Right ventricle myocardium superior (tissue), 1 donor: ENCODE measurements at regions not wholly inside any gene's neighbourhood (a gene's known extent, or its start where the extent isn't known, plus 50 kb on each side); places are given as distances from the start of the nearest gene placed in this dataset.
"Not testable (repeated sequence)": the region's sequence is repeated elsewhere in the genome, so short reads cannot be mapped to it uniquely, and the experiment has no call there.

Experiments used
- ATAC-seq: fragments of 200-7000 bp; cut with Tn5 transposase; one replicate; pipeline ENCODE4 v1.9.1; 2020; ENCODE audit warnings: mild to moderate bottlenecking; ENCODE audit not compliant: poor library complexity
- DNase-seq: peaks from one replicate; pipeline ENCODE4 v3.0.0-alpha.2; 2020
- intact Hi-C: fragments of 100-400 bp; cut with DNase I; formaldehyde crosslinking; loops from one replicate; pipeline ENCODE4 v1.11.2; 2022
- donor health status: DM: no; HTN: yes; CAD: no; lungs with severe emphysema.

- intact Hi-C loops = no loop called here
- DNase-seq (no peak), ATAC-seq (no peak)
Measured at GRCh38 chr19:27881213-27881612, 1331.7 kb downstream of the UQCRFS1 start.

DNA sequence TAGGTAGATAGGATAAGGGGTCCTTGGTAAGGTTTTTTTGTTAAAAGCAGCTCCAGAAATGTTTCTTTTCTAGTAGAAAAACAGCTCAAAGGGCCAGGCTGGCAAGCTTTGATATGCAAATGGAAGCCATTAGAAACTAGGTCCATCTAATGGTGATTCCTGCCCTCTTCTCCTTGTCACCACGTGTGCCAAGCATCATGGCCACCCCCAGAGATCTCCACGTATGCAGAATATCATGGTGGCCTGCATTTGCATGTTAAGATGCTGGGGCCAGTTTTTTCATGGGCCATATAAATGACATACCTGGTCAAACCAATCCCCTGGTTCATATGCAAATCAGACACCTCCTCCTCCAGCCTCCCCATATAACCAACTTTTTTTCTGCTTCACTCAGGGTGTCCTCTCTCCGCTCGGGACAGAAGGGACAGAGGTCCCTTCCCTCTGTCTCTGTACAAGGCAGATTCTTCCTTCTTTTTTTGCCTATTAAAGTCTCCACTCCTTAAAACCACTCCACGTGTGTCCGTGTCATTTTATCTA lies 1335.9 kb downstream of the UQCRFS1 start:
- no peak for DNase-seq
- ATAC-seq = no peak
- intact Hi-C loops = no loop called here

DNA sequence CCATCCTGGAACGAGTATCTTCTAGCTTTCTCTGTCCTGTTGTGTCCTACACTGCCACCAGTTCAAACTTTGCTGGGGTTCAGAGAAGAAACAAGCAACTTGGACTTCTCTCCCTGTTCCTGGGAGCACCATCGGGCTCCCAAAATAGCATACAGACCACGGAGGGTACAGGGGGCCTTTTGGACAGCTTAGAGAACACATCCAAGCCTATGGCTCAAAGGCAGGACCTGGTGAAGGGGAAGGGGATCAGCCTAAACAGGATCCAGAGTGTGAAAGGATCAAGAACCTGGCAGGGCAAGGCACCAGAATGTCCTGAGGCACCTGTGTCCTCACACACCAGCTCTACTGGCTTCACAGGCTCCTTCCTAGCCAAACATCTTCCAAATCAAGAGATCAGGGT lies 1336.5 kb downstream of the UQCRFS1 start:
- DNase-seq (no peak), ATAC-seq (no peak)
- intact Hi-C loops = no loop called here

DNA sequence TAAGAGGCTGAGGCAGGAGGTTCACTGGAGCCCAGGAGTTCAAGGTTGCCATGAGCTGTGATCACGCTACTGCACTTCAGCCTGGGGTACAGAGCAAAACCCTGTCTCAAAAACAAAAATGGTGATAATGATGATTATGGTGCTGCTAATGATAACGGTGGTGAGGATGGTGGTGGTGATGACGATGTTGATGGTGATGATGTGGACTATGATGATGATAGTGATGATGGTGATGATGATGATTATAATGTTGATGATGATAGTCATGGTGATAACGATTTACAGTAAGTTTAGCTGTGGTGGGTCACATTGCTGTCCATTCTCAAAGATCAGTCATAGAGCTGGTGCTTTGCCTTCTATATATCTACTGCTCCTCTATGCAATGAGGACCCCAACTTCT lies 1340.6 kb downstream of the UQCRFS1 start:
- intact Hi-C loops = no loop called here

GRCh38 chr19:27870293-27870692 lies 1342.7 kb downstream of the UQCRFS1 start:
- DNase-seq = no peak
- ATAC-seq = no peak

More for the DNA sequence above, 1340.6 kb downstream of the UQCRFS1 start:
- DNase-seq = no peak
- ATAC-seq = no peak

GRCh38 chr19:27868007-27868406 lies 1344.9 kb downstream of the UQCRFS1 start:
- DNase-seq = no peak
- intact Hi-C loops = no loop called here
- no peak for ATAC-seq

More at GRCh38 chr19:27870293-27870692, 1342.7 kb downstream of the UQCRFS1 start:
- intact Hi-C loops = no loop called here

DNA sequence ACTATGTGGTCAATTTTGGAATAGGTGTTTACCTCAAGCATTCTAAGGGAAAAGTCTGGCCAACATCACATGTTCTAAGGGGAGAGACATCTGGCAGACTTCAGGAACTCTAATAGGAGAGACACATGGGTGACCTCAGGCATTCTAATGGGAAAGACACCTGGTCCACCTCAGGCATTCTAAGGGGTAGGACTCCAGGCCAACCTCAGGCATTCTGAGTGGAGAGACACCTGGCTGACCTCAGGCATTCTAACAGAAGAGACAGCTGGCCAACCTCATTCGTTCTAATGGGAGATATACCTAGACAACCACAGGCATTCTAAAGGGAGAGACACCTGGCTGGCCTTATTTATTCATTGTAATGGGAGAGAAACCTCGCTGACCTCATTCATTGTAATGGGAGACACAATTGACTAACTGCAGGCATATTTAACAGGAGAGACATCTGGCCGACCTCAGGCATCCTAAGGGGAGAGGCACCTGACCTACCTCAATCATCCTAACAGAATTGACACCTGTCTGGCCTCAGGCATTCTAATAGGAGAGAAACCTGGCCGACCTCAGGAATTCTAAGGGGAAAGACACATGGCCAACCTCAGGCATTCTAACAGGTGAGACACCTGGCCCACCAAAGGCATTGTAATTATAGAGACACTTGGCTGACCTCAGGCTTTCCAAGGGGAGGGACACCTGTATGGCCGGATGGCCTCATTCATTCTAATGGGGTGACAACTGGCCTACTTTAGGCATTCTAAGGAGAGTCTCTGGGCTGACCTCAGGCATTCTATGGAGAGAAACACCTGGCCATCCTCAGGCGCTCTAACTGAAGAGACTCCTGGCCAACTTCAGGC lies 1346.8 kb downstream of the UQCRFS1 start:
- intact Hi-C loops = no loop called here
- ATAC-seq = no peak
- no peak for DNase-seq

- DNase-seq (no peak), ATAC-seq (no peak)
- intact Hi-C loops = no loop called here
Measured at GRCh38 chr19:27861411-27861975, 1351.5 kb downstream of the UQCRFS1 start.

DNA sequence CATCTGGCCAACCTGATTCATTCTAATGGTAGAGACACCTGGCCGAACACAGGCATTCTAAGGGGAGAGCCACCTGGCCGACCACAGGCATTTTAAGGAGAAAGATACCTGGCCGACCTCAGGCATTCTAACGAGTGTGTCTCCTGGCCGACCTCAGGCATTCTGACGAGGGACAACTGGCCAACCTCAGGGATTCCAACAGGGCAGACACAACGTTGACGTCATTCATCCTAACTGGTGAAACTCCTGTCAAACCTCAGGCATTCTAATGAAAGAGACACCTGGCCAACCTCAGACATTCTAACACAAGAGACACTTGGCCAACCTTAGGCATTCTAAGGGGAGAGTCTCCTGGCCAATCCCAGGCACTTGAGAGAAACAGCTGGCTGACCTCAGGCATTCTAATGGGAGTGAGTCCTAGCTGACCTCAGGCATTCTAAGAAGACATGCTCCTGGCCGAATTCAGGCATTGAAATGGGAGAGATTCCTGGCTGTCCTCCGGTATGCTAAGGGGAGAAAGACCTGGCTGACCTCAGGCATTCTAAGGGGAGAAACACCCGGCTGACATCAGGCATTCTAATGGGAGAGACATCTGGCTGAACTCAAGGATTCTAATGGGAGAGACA lies 1352.5 kb downstream of the UQCRFS1 start:
- intact Hi-C loops = no loop called here
- no peak for ATAC-seq
- no peak for DNase-seq

DNA sequence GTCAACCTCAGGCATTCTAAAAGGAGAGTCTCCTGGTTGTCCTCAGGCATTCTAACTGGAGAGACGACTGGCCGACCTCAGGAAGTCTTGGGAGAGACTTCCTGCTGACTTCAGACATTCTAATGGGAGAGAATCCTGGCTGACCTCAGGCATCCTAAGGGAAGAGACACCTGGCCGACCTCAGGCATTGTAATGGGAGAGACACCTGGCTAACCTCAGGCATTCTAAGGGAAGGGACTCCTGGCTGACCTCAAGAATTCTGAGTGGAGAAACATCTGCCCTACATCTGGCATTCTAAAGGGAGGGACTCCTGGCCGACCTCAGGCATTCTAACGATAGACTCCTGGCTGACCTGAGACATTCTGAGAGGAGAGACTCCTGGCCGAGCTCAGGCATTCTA lies 1353.3 kb downstream of the UQCRFS1 start:
- intact Hi-C loops = no loop called here
- no peak for DNase-seq
- no peak for ATAC-seq

DNA sequence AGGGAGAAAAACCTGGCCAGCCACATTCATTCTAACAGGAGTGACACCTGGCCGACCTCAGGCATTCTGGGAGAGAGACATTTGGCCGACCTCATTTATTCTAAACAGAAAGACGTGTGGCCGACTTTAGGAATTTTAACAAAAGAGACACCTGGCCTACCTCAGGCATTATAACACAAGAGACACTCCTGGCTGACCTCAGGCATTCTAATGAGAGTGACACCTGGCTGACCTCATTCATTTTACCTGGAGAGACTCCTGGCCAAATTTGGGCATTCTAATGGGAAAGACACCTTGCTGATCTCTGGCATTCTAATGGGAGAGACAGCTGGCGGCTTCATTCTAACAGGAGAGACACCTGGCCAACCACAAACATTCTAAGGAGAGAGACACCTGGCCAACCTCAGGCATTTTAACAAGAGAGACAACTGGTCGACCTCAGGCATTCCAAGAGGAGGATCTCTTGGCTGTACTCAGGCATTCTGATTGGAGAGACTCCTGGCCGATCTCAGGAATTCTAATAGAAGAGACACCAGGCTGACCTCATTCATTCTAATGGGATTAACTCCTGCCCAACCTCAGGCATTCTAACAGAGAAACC lies 1353.9 kb downstream of the UQCRFS1 start:
- no peak for DNase-seq
- no peak for ATAC-seq
- intact Hi-C loops = no loop called here

- intact Hi-C loops, ATAC-seq, DNase-seq: not testable (repeated sequence)
Measured at GRCh38 chr19:27852931-27853330, 1360.0 kb downstream of the UQCRFS1 start.

DNA sequence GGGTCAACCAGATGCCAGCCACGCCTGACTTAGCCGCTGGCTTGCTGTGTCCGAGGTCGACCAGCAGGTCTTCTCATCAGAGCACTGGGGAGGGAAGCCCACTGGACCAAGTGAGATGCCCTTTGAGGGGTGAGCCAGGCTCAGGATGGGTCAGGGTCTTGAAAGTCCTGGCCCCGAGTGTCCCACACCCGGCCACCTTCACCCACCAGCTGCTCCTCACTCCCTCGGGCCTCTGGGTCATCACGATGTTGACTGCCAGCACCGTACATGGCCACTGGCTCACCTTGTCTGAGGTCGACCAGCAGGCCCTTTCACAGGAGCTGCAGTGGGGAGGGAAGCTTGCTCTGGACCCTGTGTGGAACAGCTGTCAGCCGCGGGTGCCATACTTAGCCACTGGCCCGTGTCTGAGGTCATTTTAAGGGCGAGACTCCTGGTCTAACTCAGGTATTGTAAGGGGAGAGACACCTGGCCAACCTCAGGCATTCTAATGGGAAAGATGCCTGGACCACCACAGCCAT lies 1361.3 kb downstream of the UQCRFS1 start:
- DNase-seq = no peak
- no peak for ATAC-seq
- intact Hi-C loops = no loop called here

DNA sequence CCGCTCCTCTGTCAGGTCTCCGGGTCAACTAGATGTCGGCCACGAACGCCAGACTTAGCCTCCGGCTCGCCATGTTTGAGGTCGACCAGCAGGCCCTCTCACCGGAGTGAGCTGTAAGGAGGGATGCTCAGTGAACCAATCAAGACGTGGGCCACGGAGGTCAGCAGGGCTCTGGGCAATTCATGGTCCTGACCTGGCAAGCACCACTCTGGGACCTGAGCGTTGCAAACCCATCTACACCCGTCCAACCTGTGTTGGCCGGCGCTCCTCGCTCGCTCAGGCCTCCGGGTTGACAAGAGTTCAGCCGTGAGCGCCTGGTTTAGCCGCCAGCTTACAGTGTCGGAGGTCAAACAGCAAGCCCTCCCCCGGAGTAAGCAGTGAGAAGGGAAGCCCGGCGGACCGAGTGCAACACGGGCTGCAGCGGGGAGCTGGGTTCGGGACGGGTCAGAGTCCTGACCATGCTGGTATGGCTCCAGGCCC lies 1361.9 kb downstream of the UQCRFS1 start:
- ATAC-seq (no peak), DNase-seq (no peak)

DNA sequence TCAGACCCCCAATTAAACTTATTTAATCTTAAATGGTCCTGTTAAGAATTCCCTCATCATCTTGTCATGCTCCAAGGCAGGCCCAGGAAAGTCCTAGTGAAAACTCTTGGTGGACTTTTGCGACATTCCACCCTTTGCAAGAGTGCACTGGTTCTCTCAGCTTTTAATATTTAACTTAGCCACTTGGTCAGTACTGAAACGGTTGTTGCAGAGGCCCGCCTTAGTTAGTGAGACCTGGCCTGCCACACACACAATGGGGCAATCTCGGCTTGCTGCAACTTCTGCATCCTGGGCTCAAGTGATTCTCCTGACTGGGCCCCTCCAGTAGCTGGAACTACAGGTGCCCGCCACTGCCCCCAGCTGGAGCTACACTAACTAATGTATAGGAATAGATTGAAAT lies 1366.0 kb downstream of the UQCRFS1 start:
- no peak for ATAC-seq
- intact Hi-C loops = no loop called here
- no peak for DNase-seq

More for the DNA sequence above, 1361.9 kb downstream of the UQCRFS1 start:
- intact Hi-C loops = no loop called here

- DNase-seq = no peak
- ATAC-seq = no peak
- intact Hi-C loops = no loop called here
Measured at GRCh38 chr19:27844261-27844660, 1368.7 kb downstream of the UQCRFS1 start.

GRCh38 chr19:27843861-27844260 lies 1369.1 kb downstream of the UQCRFS1 start:
- DNase-seq = no peak
- no peak for ATAC-seq
- intact Hi-C loops = no loop called here

DNA sequence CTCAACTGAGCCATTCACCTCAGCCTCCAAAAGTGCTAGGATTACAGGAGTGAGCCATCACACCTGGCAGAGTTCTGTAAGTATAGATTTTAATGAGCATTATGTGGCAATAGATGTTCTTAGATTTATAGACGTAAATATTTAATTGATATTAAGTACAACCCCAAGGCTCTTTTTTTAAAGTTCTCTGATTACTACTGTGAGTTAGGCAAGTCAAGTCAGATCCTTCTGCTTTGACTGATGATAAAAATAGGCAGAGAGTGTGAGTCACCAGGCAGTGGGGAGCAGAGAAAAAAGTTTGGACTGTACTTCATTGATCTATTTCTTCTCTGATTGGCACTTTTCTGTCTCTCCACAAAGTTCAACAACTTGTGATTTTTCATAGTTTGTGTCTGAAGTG lies 1379.9 kb downstream of the UQCRFS1 start:
- intact Hi-C loops = no loop called here
- ATAC-seq = no peak
- no peak for DNase-seq

GRCh38 chr19:27828829-27829228 lies 1384.1 kb downstream of the UQCRFS1 start:
- ATAC-seq (no peak), DNase-seq (no peak)
- intact Hi-C loops = no loop called here
